ENCODE measurements at regions not wholly inside any gene's neighbourhood (a gene's known extent, or its start where the extent isn't known, plus 50 kb on each side); places are given as distances from the start of the nearest gene placed in this dataset.

GRCh38 chr14:25622763-25623162, 572.8 kb upstream of the STXBP6 start:
- Histone ChIP-seq H3K4me1 (ENCODE audit: insufficient read depth, low read length) (no peaks in the 10 kb centered on the region), H3K4me3 (ENCODE audit: low read length) (no peak overlapping the region), H2AFZ (ENCODE audit: low read depth, low read length) (no peak overlapping the region), H3K27me3 (ENCODE audit: insufficient read depth, low read length) (no peaks in the 10 kb centered on the region), H3K36me3 (ENCODE audit: insufficient read depth, low read length) (no peaks in the 10 kb centered on the region), H3K9me3 (ENCODE audit: low read length) (no peaks in the 10 kb centered on the region)

GRCh38 chr14:25620515-25620914, 570.6 kb upstream of the STXBP6 start:
- Histone ChIP-seq H3K4me1 (ENCODE audit: insufficient read depth, low read length) (no peaks in the 10 kb centered on the region), H3K9me3 (ENCODE audit: low read length) (peaks cover 2% of the 10 kb centered on the region), H3K4me3 (ENCODE audit: low read length) (no peak overlapping the region), H2AFZ (ENCODE audit: low read depth, low read length) (no peak overlapping the region), H3K27me3 (ENCODE audit: insufficient read depth, low read length) (no peaks in the 10 kb centered on the region), H3K36me3 (ENCODE audit: insufficient read depth, low read length) (no peaks in the 10 kb centered on the region)

- H3K27me3 ChIP-seq (ENCODE audit: insufficient read depth, low read length): no peaks in the 10 kb centered on the region
- no peak overlapping the region for H3K4me3 ChIP-seq (ENCODE audit: low read length)
- no peaks in the 10 kb centered on the region for H3K36me3 ChIP-seq (ENCODE audit: insufficient read depth, low read length)
- no peaks in the 10 kb centered on the region for H3K4me1 ChIP-seq (ENCODE audit: insufficient read depth, low read length)
- H2AFZ ChIP-seq (ENCODE audit: low read depth, low read length): no peak overlapping the region
- H3K9me3 ChIP-seq (ENCODE audit: low read length): peaks cover 2% of the 10 kb centered on the region
Measured at GRCh38 chr14:25615174-25615573, 565.2 kb upstream of the STXBP6 start.

GRCh38 chr14:25607192-25607591, 557.2 kb upstream of the STXBP6 start:
- H3K4me3 ChIP-seq (ENCODE audit: low read length): no peak overlapping the region

GRCh38 chr14:25602106-25602505, 552.2 kb upstream of the STXBP6 start:
- H3K36me3 ChIP-seq (ENCODE audit: insufficient read depth, low read length): no peaks in the 10 kb centered on the region
- peaks cover 4% of the 10 kb centered on the region for H3K9me3 ChIP-seq (ENCODE audit: low read length)
- no peak overlapping the region for H3K4me3 ChIP-seq (ENCODE audit: low read length)
- H2AFZ ChIP-seq (ENCODE audit: low read depth, low read length): no peak overlapping the region
- no peaks in the 10 kb centered on the region for H3K27me3 ChIP-seq (ENCODE audit: insufficient read depth, low read length)
- H3K4me1 ChIP-seq (ENCODE audit: insufficient read depth, low read length): peaks cover 5% of the 10 kb centered on the region

More at GRCh38 chr14:25607192-25607591, 557.2 kb upstream of the STXBP6 start:
- Histone ChIP-seq H3K36me3 (ENCODE audit: insufficient read depth, low read length) (no peaks in the 10 kb centered on the region), H2AFZ (ENCODE audit: low read depth, low read length) (no peak overlapping the region), H3K4me1 (ENCODE audit: insufficient read depth, low read length) (peaks cover 9% of the 10 kb centered on the region), H3K9me3 (ENCODE audit: low read length) (peaks cover 4% of the 10 kb centered on the region), H3K27me3 (ENCODE audit: insufficient read depth, low read length) (no peaks in the 10 kb centered on the region)

GRCh38 chr14:25588751-25589150, 538.8 kb upstream of the STXBP6 start:
- Histone ChIP-seq H3K36me3 (ENCODE audit: insufficient read depth, low read length) (no peaks in the 10 kb centered on the region), H3K27me3 (ENCODE audit: insufficient read depth, low read length) (no peaks in the 10 kb centered on the region), H3K4me1 (ENCODE audit: insufficient read depth, low read length) (no peaks in the 10 kb centered on the region), H3K9me3 (ENCODE audit: low read length) (no peaks in the 10 kb centered on the region), H2AFZ (ENCODE audit: low read depth, low read length) (no peak overlapping the region), H3K4me3 (ENCODE audit: low read length) (no peak overlapping the region)

- H3K27me3 ChIP-seq (ENCODE audit: insufficient read depth, low read length): no peaks in the 10 kb centered on the region
- H3K9me3 ChIP-seq (ENCODE audit: low read length): no peaks in the 10 kb centered on the region
- no peaks in the 10 kb centered on the region for H3K4me1 ChIP-seq (ENCODE audit: insufficient read depth, low read length)
- H2AFZ ChIP-seq (ENCODE audit: low read depth, low read length): no peak overlapping the region
- H3K36me3 ChIP-seq (ENCODE audit: insufficient read depth, low read length): no peaks in the 10 kb centered on the region
- no peak overlapping the region for H3K4me3 ChIP-seq (ENCODE audit: low read length)
Measured at GRCh38 chr14:25574628-25575325, 524.8 kb upstream of the STXBP6 start.

- Histone ChIP-seq H3K4me3 (ENCODE audit: low read length) (no peak overlapping the region), H3K27me3 (ENCODE audit: insufficient read depth, low read length) (no peaks in the 10 kb centered on the region), H2AFZ (ENCODE audit: low read depth, low read length) (no peak overlapping the region)
Measured at GRCh38 chr14:25570483-25570882, 520.5 kb upstream of the STXBP6 start.

GRCh38 chr14:25557466-25557865, 507.5 kb upstream of the STXBP6 start:
- Histone ChIP-seq H2AFZ (ENCODE audit: low read depth, low read length) (no peak overlapping the region), H3K4me3 (ENCODE audit: low read length) (no peak overlapping the region), H3K4me1 (ENCODE audit: insufficient read depth, low read length) (peaks cover 9% of the 10 kb centered on the region), H3K9me3 (ENCODE audit: low read length) (no peaks in the 10 kb centered on the region), H3K27me3 (ENCODE audit: insufficient read depth, low read length) (no peaks in the 10 kb centered on the region), H3K36me3 (ENCODE audit: insufficient read depth, low read length) (no peaks in the 10 kb centered on the region)

More at GRCh38 chr14:25570483-25570882, 520.5 kb upstream of the STXBP6 start:
- no peaks in the 10 kb centered on the region for H3K4me1 ChIP-seq (ENCODE audit: insufficient read depth, low read length)
- no peaks in the 10 kb centered on the region for H3K9me3 ChIP-seq (ENCODE audit: low read length)
- H3K36me3 ChIP-seq (ENCODE audit: insufficient read depth, low read length): no peaks in the 10 kb centered on the region

- H3K4me3 ChIP-seq (ENCODE audit: low read length): no peak overlapping the region
- no peak overlapping the region for H2AFZ ChIP-seq (ENCODE audit: low read depth, low read length)
- H3K27me3 ChIP-seq (ENCODE audit: insufficient read depth, low read length): no peaks in the 10 kb centered on the region
- peaks cover 15% of the 10 kb centered on the region for H3K4me1 ChIP-seq (ENCODE audit: insufficient read depth, low read length)
- no peaks in the 10 kb centered on the region for H3K9me3 ChIP-seq (ENCODE audit: low read length)
- no peaks in the 10 kb centered on the region for H3K36me3 ChIP-seq (ENCODE audit: insufficient read depth, low read length)
Measured at GRCh38 chr14:25552826-25553225, 502.9 kb upstream of the STXBP6 start.

- H3K4me3 ChIP-seq (ENCODE audit: low read length): no peak overlapping the region
- peaks cover 9% of the 10 kb centered on the region for H3K4me1 ChIP-seq (ENCODE audit: insufficient read depth, low read length)
- H3K27me3 ChIP-seq (ENCODE audit: insufficient read depth, low read length): no peaks in the 10 kb centered on the region
- H3K36me3 ChIP-seq (ENCODE audit: insufficient read depth, low read length): no peaks in the 10 kb centered on the region
- no peaks in the 10 kb centered on the region for H3K9me3 ChIP-seq (ENCODE audit: low read length)
- H2AFZ ChIP-seq (ENCODE audit: low read depth, low read length): no peak overlapping the region
Measured at GRCh38 chr14:25551674-25552073, 501.7 kb upstream of the STXBP6 start.

- Histone ChIP-seq H3K9me3 (ENCODE audit: low read length) (no peaks in the 10 kb centered on the region), H3K36me3 (ENCODE audit: insufficient read depth, low read length) (no peaks in the 10 kb centered on the region), H3K4me3 (ENCODE audit: low read length) (no peak overlapping the region), H3K27me3 (ENCODE audit: insufficient read depth, low read length) (no peaks in the 10 kb centered on the region), H2AFZ (ENCODE audit: low read depth, low read length) (no peak overlapping the region), H3K4me1 (ENCODE audit: insufficient read depth, low read length) (peaks cover 9% of the 10 kb centered on the region)
Measured at GRCh38 chr14:25546826-25547225, 496.9 kb upstream of the STXBP6 start.

GRCh38 chr14:25537846-25538455, 488.0 kb upstream of the STXBP6 start:
- no peaks in the 10 kb centered on the region for H3K9me3 ChIP-seq (ENCODE audit: low read length)
- H3K4me3 ChIP-seq (ENCODE audit: low read length): no peak overlapping the region
- H3K27me3 ChIP-seq (ENCODE audit: insufficient read depth, low read length): no peaks in the 10 kb centered on the region
- no peak overlapping the region for H2AFZ ChIP-seq (ENCODE audit: low read depth, low read length)
- no peaks in the 10 kb centered on the region for H3K36me3 ChIP-seq (ENCODE audit: insufficient read depth, low read length)
- no peaks in the 10 kb centered on the region for H3K4me1 ChIP-seq (ENCODE audit: insufficient read depth, low read length)

GRCh38 chr14:25526290-25526689, 476.3 kb upstream of the STXBP6 start:
- Histone ChIP-seq H3K9me3 (ENCODE audit: low read length) (no peaks in the 10 kb centered on the region), H3K27me3 (ENCODE audit: insufficient read depth, low read length) (no peaks in the 10 kb centered on the region), H2AFZ (ENCODE audit: low read depth, low read length) (no peak overlapping the region), H3K36me3 (ENCODE audit: insufficient read depth, low read length) (no peaks in the 10 kb centered on the region), H3K4me1 (ENCODE audit: insufficient read depth, low read length) (no peaks in the 10 kb centered on the region), H3K4me3 (ENCODE audit: low read length) (no peak overlapping the region)

Data from neuron (in vitro differentiated cells).